ENCODE measurements at regions not wholly inside any gene's neighbourhood (a gene's known extent, or its start where the extent isn't known, plus 50 kb on each side); places are given as distances from the start of the nearest gene placed in this dataset.
"Not testable (repeated sequence)": the region's sequence is repeated elsewhere in the genome, so short reads cannot be mapped to it uniquely, and the experiment has no call there.

GRCh38 chr19:28351761-28352160, 861.2 kb downstream of the UQCRFS1 start:
- no peak for DNase-seq (ENCODE audit: low read depth)
- no peak for TF ChIP-seq MYC (IDR thresholded peaks at IDR 0.05; ENCODE audit: low read depth, low read length)
- no peak for TF ChIP-seq CTCF (IDR thresholded peaks at IDR 0.05; ENCODE audit: low read depth, low read length)
- TF ChIP-seq MAX (IDR thresholded peaks at IDR 0.05; ENCODE audit: low read depth, low read length) = no peak
- no peak for TF ChIP-seq POLR2A (IDR thresholded peaks at IDR 0.05; ENCODE audit: extremely low read depth, insufficient read length)
- no peak overlapping the region for H3K4me3 ChIP-seq (ENCODE audit: low read depth, low read length)

- H3K4me3 ChIP-seq (ENCODE audit: low read depth, low read length); DNase-seq (ENCODE audit: low read depth): not testable (repeated sequence)
Measured at GRCh38 chr19:28351321-28351720, 861.6 kb downstream of the UQCRFS1 start.

GRCh38 chr19:28350673-28351072, 862.3 kb downstream of the UQCRFS1 start:
- TF ChIP-seq CTCF (IDR thresholded peaks at IDR 0.05; ENCODE audit: low read depth, low read length) = no peak
- TF ChIP-seq MAX (IDR thresholded peaks at IDR 0.05; ENCODE audit: low read depth, low read length) = no peak
- TF ChIP-seq MYC (IDR thresholded peaks at IDR 0.05; ENCODE audit: low read depth, low read length) = no peak
- no peak overlapping the region for H3K4me3 ChIP-seq (ENCODE audit: low read depth, low read length)
- no peak for DNase-seq (ENCODE audit: low read depth)

GRCh38 chr19:28350037-28350436, 862.9 kb downstream of the UQCRFS1 start:
- no peak for TF ChIP-seq MAX (IDR thresholded peaks at IDR 0.05; ENCODE audit: low read depth, low read length)
- no peak for TF ChIP-seq MYC (IDR thresholded peaks at IDR 0.05; ENCODE audit: low read depth, low read length)
- TF ChIP-seq CTCF (IDR thresholded peaks at IDR 0.05; ENCODE audit: low read depth, low read length) = no peak
- TF ChIP-seq POLR2A (IDR thresholded peaks at IDR 0.05; ENCODE audit: extremely low read depth, insufficient read length) = no peak
- DNase-seq (ENCODE audit: low read depth) = no peak
- H3K4me3 ChIP-seq (ENCODE audit: low read depth, low read length) = no peak overlapping the region

- DNase-seq (ENCODE audit: low read depth) = peak; percentile 1
- no peak overlapping the region for H3K4me3 ChIP-seq (ENCODE audit: low read depth, low read length)
- no peak for TF ChIP-seq CTCF (IDR thresholded peaks at IDR 0.05; ENCODE audit: low read depth, low read length)
- no peak for TF ChIP-seq POLR2A (IDR thresholded peaks at IDR 0.05; ENCODE audit: extremely low read depth, insufficient read length)
- no peak for TF ChIP-seq MYC (IDR thresholded peaks at IDR 0.05; ENCODE audit: low read depth, low read length)
- no peak for TF ChIP-seq MAX (IDR thresholded peaks at IDR 0.05; ENCODE audit: low read depth, low read length)
Measured at GRCh38 chr19:28349604-28350003, 863.3 kb downstream of the UQCRFS1 start.

- H3K4me3 ChIP-seq (ENCODE audit: low read depth, low read length) = no peak overlapping the region
- TF ChIP-seq MYC (IDR thresholded peaks at IDR 0.05; ENCODE audit: low read depth, low read length) (no peak), CTCF (IDR thresholded peaks at IDR 0.05; ENCODE audit: low read depth, low read length) (no peak), POLR2A (IDR thresholded peaks at IDR 0.05; ENCODE audit: extremely low read depth, insufficient read length) (no peak), MAX (IDR thresholded peaks at IDR 0.05; ENCODE audit: low read depth, low read length) (no peak)
Measured at GRCh38 chr19:28345811-28346210, 867.1 kb downstream of the UQCRFS1 start.

More at GRCh38 chr19:28345811-28346210, 867.1 kb downstream of the UQCRFS1 start:
- no peak for DNase-seq (ENCODE audit: low read depth)
